Loucy (cell line): ENCODE measurements at regions not wholly inside any gene's neighbourhood (a gene's known extent, or its start where the extent isn't known, plus 50 kb on each side); places are given as distances from the start of the nearest gene placed in this dataset.

ENCODE experiments used
- H2AFZ ChIP-seq: fragments of 200-600 bp; sonication (generic); 2 replicates; pipeline ENCODE4 v1.6.0; 2016; ENCODE audit warnings: antibody characterized with exemption, mild to moderate bottlenecking, low read length, moderate library complexity
- H3F3A ChIP-seq: fragments of 200-600 bp; 2 replicates; pipeline ENCODE4 v1.6.0; 2016; ENCODE audit warnings: antibody characterized with exemption, low read depth, mild to moderate bottlenecking
- H3K27me3 ChIP-seq: fragments of 200-600 bp; sonication (generic); 2 replicates; pipeline ENCODE4 v1.6.1; 2014; ENCODE audit warnings: low read length, mild to moderate bottlenecking; ENCODE audit not compliant: insufficient read depth, poor library complexity, severe bottlenecking
- H3K36me3 ChIP-seq: fragments of 200-600 bp; sonication (generic); 2 replicates; pipeline ENCODE4 v1.6.1; 2016; ENCODE audit warnings: low read length; ENCODE audit not compliant: insufficient read depth
- H3K4me1 ChIP-seq: fragments of 200-600 bp; sonication (generic); 2 replicates; pipeline ENCODE4 v1.5.1; 2014; ENCODE audit warnings: low read length, mild to moderate bottlenecking; ENCODE audit not compliant: insufficient read depth, poor library complexity, severe bottlenecking
- H3K4me2 ChIP-seq: fragments of 200-600 bp; sonication (generic); 2 replicates; pipeline ENCODE4 v1.6.0; 2014; ENCODE audit warnings: antibody characterized with exemption, low read length, low read depth, mild to moderate bottlenecking; ENCODE audit not compliant: poor library complexity, severe bottlenecking
- H3K4me3 ChIP-seq: fragments of 200-600 bp; sonication (generic); 2 replicates; pipeline ENCODE4 v1.5.1; 2014; ENCODE audit warnings: low read length, mild to moderate bottlenecking, mixed read lengths; ENCODE audit not compliant: poor library complexity, severe bottlenecking
- H3K79me2 ChIP-seq: fragments of 200-600 bp; sonication (generic); 2 replicates; pipeline ENCODE4 v1.6.1; 2014; ENCODE audit warnings: low read length; ENCODE audit not compliant: insufficient read depth
- H3K9ac ChIP-seq: fragments of 200-600 bp; sonication (generic); 2 replicates; pipeline ENCODE4 v1.6.0; 2014; ENCODE audit warnings: mild to moderate bottlenecking, low read depth, low read length, moderate library complexity; ENCODE audit not compliant: poor library complexity, severe bottlenecking
- H3K9me2 ChIP-seq: fragments of 200-600 bp; sonication (generic); replicated peaks from 2 replicates; pipeline ENCODE4 v1.6.1; 2016; ENCODE audit warnings: low read depth, low read length, mixed read lengths
- H3K9me3 ChIP-seq: fragments of 200-600 bp; sonication (generic); 2 replicates; pipeline ENCODE4 v1.6.1; 2014; ENCODE audit warnings: mild to moderate bottlenecking, antibody characterized with exemption, low read length, low read depth; ENCODE audit not compliant: insufficient read depth
- H4K20me1 ChIP-seq: fragments of 200-600 bp; sonication (generic); 2 replicates; pipeline ENCODE4 v1.6.0; 2014; ENCODE audit warnings: antibody characterized with exemption, low read length, mild to moderate bottlenecking; ENCODE audit not compliant: insufficient read depth, poor library complexity, severe bottlenecking
- CTCF ChIP-seq: fragments of 200-600 bp; sonication (generic); conservative IDR thresholded peaks from 2 replicates; pipeline ENCODE4 v1.5.1; 2014; ENCODE audit warnings: mild to moderate bottlenecking, antibody characterized with exemption, low read length
- EZH2phosphoT487 ChIP-seq: fragments of 200-600 bp; IDR thresholded peaks from 2 replicates; pipeline ENCODE4 v1.6.1; 2018; ENCODE audit warnings: antibody characterized with exemption, mild to moderate bottlenecking, moderate library complexity, borderline replicate concordance

DNA sequence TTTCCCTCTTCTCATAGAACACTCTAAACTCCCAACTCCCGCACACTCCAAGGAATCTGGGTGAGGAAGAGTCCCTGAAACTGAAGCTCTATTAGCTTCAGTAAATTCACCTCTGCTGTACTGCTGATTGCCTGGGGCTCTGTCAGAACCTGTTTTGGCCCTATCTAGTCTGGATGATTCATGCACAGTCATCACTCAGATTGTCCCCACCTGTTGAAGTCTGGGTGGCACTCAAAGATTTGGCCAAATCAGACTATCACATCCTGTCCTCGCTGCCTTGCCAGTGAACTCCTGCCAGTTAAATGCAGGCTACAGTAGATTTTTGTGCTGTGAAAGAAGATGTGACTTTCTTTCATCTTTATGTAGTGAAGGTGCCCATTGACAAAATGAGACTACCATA, 63.5 kb upstream of the EMCN start:
- Histone ChIP-seq H3K4me3 (no peak overlapping the region), H3K79me2 (no peaks in the 10 kb centered on the region), H2AFZ (no peak overlapping the region), H3K9me2 (no peaks in the 10 kb centered on the region), H3K4me2 (no peak overlapping the region), H3K27me3 (no peaks in the 10 kb centered on the region), H3K9ac (no peak overlapping the region), H3F3A (no peaks in the 10 kb centered on the region), H3K36me3 (no peaks in the 10 kb centered on the region), H3K9me3 (no peaks in the 10 kb centered on the region), H4K20me1 (no peaks in the 10 kb centered on the region), H3K4me1 (peaks cover 4% of the 10 kb centered on the region)
- TF ChIP-seq EZH2phosphoT487 (no peak), CTCF (no peak)

DNA sequence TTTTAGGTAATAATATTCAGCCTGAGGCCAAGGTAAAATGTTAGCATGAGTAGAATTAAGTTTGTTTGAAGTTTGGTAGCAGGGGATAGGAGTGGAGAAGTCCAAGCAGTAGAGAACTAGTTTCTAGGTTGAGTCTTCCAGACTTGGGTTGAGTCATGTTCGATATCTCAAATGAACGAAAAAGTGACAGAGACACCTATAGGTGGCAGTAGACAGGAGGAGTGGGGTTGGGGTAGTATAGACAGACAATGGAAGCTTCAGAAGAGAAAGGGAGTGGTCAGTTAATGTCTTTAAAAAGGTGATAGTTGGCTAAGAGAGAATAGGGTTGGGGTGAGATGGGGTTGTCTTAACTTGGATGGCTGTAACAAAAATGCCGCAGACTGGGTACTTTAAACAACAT, 58.7 kb upstream of the EMCN start:
- H3F3A ChIP-seq: no peaks in the 10 kb centered on the region
- H3K27me3 ChIP-seq: no peaks in the 10 kb centered on the region
- H3K9me3 ChIP-seq: no peaks in the 10 kb centered on the region
- H3K9ac ChIP-seq: no peak overlapping the region
- H3K9me2 ChIP-seq: no peaks in the 10 kb centered on the region
- H2AFZ ChIP-seq: no peak overlapping the region
- no peaks in the 10 kb centered on the region for H3K79me2 ChIP-seq
- H3K36me3 ChIP-seq: no peaks in the 10 kb centered on the region
- H3K4me2 ChIP-seq: no peak overlapping the region
- H4K20me1 ChIP-seq: no peaks in the 10 kb centered on the region
- H3K4me3 ChIP-seq: no peak overlapping the region
- TF ChIP-seq CTCF (peak; percentile 50), EZH2phosphoT487 (no peak)
- H3K4me1 ChIP-seq: peaks cover 4% of the 10 kb centered on the region

DNA sequence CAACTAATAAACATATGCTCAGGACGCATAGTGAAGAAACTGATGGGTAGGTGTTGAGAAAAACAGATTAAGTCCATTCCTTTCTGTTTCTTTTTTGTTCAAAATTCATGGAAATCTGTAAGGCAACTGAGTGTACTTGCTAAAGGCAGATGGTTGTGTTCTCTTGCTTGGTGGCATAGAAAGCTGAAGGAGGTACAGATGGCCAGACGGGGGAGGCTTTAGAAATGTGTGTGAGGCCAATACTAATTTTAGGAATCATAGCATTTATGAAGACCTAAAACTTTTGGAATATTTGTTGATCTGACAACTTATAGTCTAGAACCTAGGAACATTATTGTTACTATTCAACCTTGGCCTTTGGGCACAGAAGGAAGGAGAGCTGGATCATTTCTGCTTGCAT, 56.8 kb upstream of the EMCN start:
- Histone ChIP-seq H3K4me1 (peaks cover 4% of the 10 kb centered on the region), H3F3A (no peaks in the 10 kb centered on the region), H3K79me2 (no peaks in the 10 kb centered on the region), H3K36me3 (no peaks in the 10 kb centered on the region), H4K20me1 (no peaks in the 10 kb centered on the region), H3K9ac (no peak overlapping the region), H2AFZ (no peak overlapping the region), H3K4me2 (no peak overlapping the region), H3K9me2 (no peaks in the 10 kb centered on the region), H3K4me3 (no peak overlapping the region), H3K27me3 (no peaks in the 10 kb centered on the region), H3K9me3 (no peaks in the 10 kb centered on the region)
- TF ChIP-seq EZH2phosphoT487 (no peak), CTCF (no peak)
